AG04449 (cell line): ENCODE measurements at regions not wholly inside any gene's neighbourhood (a gene's known extent, or its start where the extent isn't known, plus 50 kb on each side); places are given as distances from the start of the nearest gene placed in this dataset.
"Not testable (repeated sequence)": the region's sequence is repeated elsewhere in the genome, so short reads cannot be mapped to it uniquely, and the experiment has no call there.

ENCODE experiments used
- CTCF ChIA-PET: fragments of 350-600 bp; formaldehyde crosslinking; extraction: SDS; loops from one replicate; lab custom pipeline; 2021; ENCODE audit warnings: antibody characterized with exemption; lab: Yijun Ruan, JAX
- POLR2A ChIA-PET: fragments of 400-600, 350-600 bp; formaldehyde crosslinking; extraction: SDS; loops from one replicate; lab custom pipeline; 2020; ENCODE audit warnings: antibody characterized with exemption, inconsistent platforms; lab: Yijun Ruan, JAX
- DNase-seq: peaks from one replicate; pipeline ENCODE4 v3.0.0-alpha.2; 2010; ENCODE audit warnings: low read depth, low spot score
- H3K4me3 ChIP-seq: 2 replicates; pipeline ENCODE4 v1.5.1; 2011; ENCODE audit warnings: low read depth, mild to moderate bottlenecking, control low read depth, low read length
- TF ChIP-seq, protein P1 (sequence below): IDR thresholded peaks from one replicate; pipeline ENCODE4 v1.5.1; 2011; ENCODE audit warnings: mild to moderate bottlenecking, moderate library complexity, low read length, control low read depth, inconsistent platforms; ENCODE audit not compliant: insufficient read depth; ENCODE audit errors: missing control alignments

DNA sequence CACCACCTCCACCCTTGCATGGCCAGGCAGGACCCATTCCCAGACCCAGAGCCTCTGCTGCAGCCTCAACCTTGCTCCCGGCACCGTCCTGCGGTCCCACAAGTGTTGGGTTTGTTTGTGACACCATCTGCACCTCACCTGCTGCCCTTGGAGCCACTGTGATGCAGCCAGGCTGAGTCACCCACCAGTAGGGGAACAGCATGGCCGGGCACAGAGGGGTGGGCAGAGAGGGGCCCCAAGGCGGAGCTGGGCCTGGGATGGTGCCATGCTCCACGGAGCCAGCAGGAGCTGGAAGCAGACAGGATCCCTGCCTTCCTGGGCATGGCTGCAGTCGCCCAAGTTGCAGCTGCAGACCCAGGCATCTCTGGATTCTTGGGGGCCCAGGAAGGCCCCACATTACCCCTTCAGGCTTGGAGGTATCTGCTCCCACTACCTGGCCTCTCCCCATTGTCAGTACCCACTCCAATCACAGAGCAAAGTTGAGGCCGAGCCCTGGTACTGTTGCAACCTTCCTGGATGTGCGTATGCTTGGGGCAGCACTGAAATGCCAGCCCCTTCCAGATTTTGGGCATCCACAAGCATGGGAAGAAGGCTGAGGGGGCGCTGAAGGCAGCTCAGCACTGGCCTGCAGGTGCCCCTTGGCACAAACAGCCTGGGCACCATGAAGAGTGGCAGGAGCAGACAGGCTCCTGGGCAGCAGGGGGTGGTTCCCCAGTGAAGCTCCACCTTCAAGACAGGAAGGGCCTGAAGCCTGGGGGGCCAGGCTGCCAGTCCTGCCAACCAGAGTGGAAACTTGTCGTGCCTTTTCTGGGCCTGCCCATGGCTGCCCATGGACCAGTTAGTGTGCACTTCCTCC, 172.8 kb downstream of the MATN1 start:
- no peak overlapping the region for H3K4me3 ChIP-seq
- TF ChIP-seq, protein P1, sequence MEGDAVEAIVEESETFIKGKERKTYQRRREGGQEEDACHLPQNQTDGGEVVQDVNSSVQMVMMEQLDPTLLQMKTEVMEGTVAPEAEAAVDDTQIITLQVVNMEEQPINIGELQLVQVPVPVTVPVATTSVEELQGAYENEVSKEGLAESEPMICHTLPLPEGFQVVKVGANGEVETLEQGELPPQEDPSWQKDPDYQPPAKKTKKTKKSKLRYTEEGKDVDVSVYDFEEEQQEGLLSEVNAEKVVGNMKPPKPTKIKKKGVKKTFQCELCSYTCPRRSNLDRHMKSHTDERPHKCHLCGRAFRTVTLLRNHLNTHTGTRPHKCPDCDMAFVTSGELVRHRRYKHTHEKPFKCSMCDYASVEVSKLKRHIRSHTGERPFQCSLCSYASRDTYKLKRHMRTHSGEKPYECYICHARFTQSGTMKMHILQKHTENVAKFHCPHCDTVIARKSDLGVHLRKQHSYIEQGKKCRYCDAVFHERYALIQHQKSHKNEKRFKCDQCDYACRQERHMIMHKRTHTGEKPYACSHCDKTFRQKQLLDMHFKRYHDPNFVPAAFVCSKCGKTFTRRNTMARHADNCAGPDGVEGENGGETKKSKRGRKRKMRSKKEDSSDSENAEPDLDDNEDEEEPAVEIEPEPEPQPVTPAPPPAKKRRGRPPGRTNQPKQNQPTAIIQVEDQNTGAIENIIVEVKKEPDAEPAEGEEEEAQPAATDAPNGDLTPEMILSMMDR = no peak
- no peak for DNase-seq
- ChIA-PET POLR2A (no interaction called here), CTCF (no interaction called here)

DNA sequence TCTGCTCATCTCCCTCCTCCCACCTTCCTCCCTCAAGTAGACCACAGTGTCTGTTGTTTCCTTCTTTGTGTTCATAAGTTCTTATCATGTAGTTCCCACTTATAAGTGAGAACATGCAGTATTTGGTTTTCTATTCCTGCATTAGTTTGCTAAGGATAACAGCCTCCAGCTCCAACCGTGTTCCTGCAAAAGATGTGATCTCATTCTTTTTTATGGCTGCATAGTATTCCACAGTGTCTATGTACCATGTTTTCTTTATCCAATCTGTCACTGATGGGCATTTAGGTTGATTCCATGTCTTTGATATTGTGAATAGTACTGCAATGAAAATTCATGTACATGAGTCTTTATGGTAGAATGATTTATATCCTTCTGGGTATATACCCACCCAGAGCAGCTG, 173.5 kb downstream of the MATN1 start:
- CTCF ChIA-PET, H3K4me3 ChIP-seq, DNase-seq, POLR2A ChIA-PET: not testable (repeated sequence)

DNA sequence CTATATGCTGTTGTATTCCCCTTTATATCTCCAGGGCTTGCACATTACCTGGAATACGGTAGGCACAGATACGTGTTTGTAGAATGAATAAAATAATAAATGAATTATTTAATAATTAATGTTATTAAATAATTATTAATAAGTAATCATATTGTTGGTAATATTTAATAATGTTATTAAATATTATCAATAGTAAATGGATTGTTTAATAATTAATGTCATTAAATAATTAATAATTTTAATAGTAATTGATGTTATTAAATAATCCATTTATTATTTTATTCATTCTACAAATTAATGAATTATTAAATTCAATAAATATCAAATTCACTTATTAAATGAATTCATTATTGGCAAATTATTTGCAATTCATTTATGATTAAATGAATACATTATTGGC, 175.1 kb downstream of the MATN1 start:
- TF ChIP-seq, protein P1 = no peak
- H3K4me3 ChIP-seq = no peak overlapping the region
- POLR2A ChIA-PET = no interaction called here
- no peak for DNase-seq
- CTCF ChIA-PET = no interaction called here

DNA sequence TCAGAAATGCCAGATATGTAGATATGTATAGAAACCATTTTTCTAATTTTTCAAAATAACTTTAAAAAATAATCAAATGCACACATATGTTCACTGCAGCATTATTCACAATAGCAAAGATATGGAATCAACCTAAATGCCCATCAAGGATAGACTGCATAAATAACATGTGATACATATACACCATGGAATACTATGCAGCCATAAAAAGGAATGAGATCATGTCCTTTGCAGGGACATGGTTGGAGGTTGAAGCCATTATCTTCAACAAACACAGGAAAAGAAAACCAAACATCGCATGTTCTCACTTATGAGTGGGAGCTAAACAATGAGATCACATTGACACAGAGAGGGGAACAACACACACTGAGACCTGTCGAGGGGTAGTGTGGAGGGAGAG, 176.1 kb downstream of the MATN1 start:
- H3K4me3 ChIP-seq, CTCF ChIA-PET, POLR2A ChIA-PET: not testable (repeated sequence)

DNA sequence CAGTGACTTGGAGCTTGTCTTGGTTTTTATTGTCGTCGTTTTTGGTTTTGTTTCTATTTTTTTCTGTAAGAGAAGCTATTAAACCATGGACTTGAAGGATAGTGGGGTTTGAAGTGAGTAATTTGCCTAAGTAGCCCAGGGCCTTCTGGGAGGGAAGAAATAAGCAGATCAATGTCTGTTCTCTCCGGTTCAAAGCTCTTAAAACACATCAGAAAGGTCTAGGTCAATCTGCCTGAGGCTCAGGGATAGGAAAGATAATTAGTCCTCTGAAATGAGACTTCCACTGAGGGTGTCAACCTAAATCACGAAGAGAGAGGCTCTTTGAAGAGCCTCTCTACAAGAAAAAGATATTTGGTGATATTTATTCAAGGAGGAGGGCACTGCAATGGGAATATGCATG, 178.0 kb downstream of the MATN1 start:
- TF ChIP-seq, protein P1 = no peak
- no peak overlapping the region for H3K4me3 ChIP-seq
- no peak for DNase-seq
- ChIA-PET POLR2A (no interaction called here), CTCF (no interaction called here)

More for the DNA sequence above, 176.1 kb downstream of the MATN1 start:
- not testable (repeated sequence) for DNase-seq

DNA sequence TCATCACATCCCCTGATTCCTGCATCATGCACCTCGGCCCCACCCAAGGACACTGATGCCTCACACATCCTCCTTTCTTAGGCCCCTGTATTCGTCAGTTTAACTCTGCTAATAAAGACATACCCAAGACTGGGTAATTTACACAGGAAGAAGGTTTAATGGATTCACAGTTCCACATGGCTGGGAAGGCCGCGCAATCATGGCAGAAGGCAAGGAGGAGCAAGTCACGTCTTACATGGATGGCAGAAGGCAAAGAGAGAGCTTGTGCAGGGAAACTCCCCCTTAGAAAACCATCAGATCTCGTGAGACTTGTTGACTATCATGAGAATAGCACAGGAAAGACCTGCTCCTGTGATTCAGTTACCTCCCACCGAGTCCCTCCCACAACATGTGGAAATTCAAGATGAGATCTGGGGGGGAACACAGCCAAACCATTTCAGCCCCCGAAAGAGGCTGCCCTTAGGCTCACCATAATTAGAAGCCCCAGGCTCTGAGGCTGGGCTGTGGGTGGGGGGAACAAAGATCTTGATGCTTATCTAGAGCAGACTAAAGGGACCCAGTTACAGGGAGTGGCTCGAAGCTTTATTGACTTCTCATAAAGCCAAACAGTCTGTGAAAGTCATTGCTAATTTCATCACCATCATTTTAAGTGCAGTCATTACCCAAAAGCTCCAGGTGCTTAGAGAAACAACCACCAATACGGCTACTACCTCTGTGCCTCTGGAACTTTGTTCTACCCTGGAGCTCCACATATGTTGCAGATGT, 181.5 kb downstream of the MATN1 start:
- POLR2A ChIA-PET = no interaction called here
- CTCF ChIA-PET = no interaction called here

DNA sequence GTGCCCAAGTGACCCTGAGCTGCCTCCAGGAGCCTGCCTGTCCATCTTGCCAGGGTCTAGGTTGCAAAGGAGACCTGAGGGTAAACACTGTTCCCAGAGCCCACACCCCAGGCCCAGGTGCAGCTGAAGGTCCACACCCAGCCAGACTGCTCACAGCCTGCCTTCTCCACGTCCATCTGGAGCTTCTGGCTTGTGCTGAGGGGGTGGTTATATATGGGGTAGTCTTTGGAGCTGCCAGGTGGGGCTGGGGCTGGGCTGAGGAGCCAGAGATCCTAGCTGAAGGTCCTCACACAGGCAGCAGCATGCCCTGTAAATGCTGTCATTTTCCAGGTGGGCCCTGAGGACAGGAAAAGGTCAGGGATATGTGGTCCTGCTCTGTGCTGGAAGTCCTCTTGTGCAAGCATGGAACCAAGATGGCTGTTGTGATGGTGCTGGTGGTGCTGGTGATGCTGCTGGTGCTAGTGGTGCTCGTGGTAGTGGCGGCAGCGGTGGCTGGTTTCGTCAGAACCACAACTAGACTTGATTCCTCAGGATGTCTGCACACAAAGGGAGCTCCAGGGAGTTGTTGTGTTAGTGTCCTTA, 182.7 kb downstream of the MATN1 start:
- H3K4me3 ChIP-seq = no peak overlapping the region
- POLR2A ChIA-PET = no interaction called here
- no peak for DNase-seq
- CTCF ChIA-PET = no interaction called here
- TF ChIP-seq, protein P1 = no peak

More for the DNA sequence above, 181.5 kb downstream of the MATN1 start:
- TF ChIP-seq, protein P1 = no peak
- no peak for DNase-seq
- no peak overlapping the region for H3K4me3 ChIP-seq
